HG03135 (cell line): ENCODE measurements at regions not wholly inside any gene's neighbourhood (a gene's known extent, or its start where the extent isn't known, plus 50 kb on each side); places are given as distances from the start of the nearest gene placed in this dataset.

Experiments
- ATAC-seq: cut with Tn5 transposase; IDR thresholded peaks from one replicate; pipeline ENCODE4 v1.9.1; 2021; ENCODE audit warnings: mild to moderate bottlenecking, moderate library complexity; ENCODE audit not compliant: unreplicated experiment

- no peak for ATAC-seq
Observed at GRCh38 chr16:65944361-65944760, 422.1 kb upstream of the CDH5 start.

GRCh38 chr16:65940711-65941110, 425.8 kb upstream of the CDH5 start:
- ATAC-seq = no peak

- no peak for ATAC-seq
Observed at GRCh38 chr16:65938083-65938482, 428.4 kb upstream of the CDH5 start.

GRCh38 chr16:65937455-65937854, 429.0 kb upstream of the CDH5 start:
- ATAC-seq = no peak

GRCh38 chr16:65936096-65936495, 430.4 kb upstream of the CDH5 start:
- ATAC-seq = no peak

GRCh38 chr16:65934443-65934842, 432.0 kb upstream of the CDH5 start:
- ATAC-seq = no peak

GRCh38 chr16:65933703-65934102, 432.8 kb upstream of the CDH5 start:
- no peak for ATAC-seq

- no peak for ATAC-seq
Observed at GRCh38 chr16:65932350-65933072, 434.0 kb upstream of the CDH5 start.

- no peak for ATAC-seq
Observed at GRCh38 chr16:65922923-65923322, 443.6 kb upstream of the CDH5 start.

GRCh38 chr16:65919986-65920376, 446.5 kb upstream of the CDH5 start:
- no peak for ATAC-seq

GRCh38 chr16:65919145-65919985, 447.1 kb upstream of the CDH5 start:
- no peak for ATAC-seq

- no peak for ATAC-seq
Observed at GRCh38 chr16:65917466-65917865, 449.0 kb upstream of the CDH5 start.

GRCh38 chr16:65916995-65917394, 449.5 kb upstream of the CDH5 start:
- no peak for ATAC-seq

- no peak for ATAC-seq
Observed at GRCh38 chr16:65910291-65910690, 456.2 kb upstream of the CDH5 start.

GRCh38 chr16:65909310-65910050, 457.0 kb upstream of the CDH5 start:
- no peak for ATAC-seq

- no peak for ATAC-seq
Observed at GRCh38 chr16:65908568-65908967, 457.9 kb upstream of the CDH5 start.

- no peak for ATAC-seq
Observed at GRCh38 chr16:65905331-65905730, 461.2 kb upstream of the CDH5 start.

- no peak for ATAC-seq
Observed at GRCh38 chr16:65896448-65897153, 469.9 kb upstream of the CDH5 start.

GRCh38 chr16:65895906-65896305, 470.6 kb upstream of the CDH5 start:
- ATAC-seq = no peak

- no peak for ATAC-seq
Observed at GRCh38 chr16:65895486-65895885, 471.0 kb upstream of the CDH5 start.

- no peak for ATAC-seq
Observed at GRCh38 chr16:65890203-65890602, 476.3 kb upstream of the CDH5 start.
